ENCODE measurements at regions not wholly inside any gene's neighbourhood (a gene's known extent, or its start where the extent isn't known, plus 50 kb on each side); places are given as distances from the start of the nearest gene placed in this dataset.

GRCh38 chr13:50576156-50576555 lies 267.3 kb downstream of the DLEU7 start:
- no peak for DNase-seq (ENCODE audit: low read depth)

- no peak for DNase-seq (ENCODE audit: low read depth)
Observed at GRCh38 chr13:50577806-50578205, 265.7 kb downstream of the DLEU7 start.

GRCh38 chr13:50580684-50581305 lies 262.7 kb downstream of the DLEU7 start:
- DNase-seq (ENCODE audit: low read depth), result no peak

GRCh38 chr13:50581586-50582196 lies 261.8 kb downstream of the DLEU7 start:
- DNase-seq (ENCODE audit: low read depth), result no peak

- DNase-seq (ENCODE audit: low read depth), result no peak
Observed at GRCh38 chr13:50584856-50585580, 258.5 kb downstream of the DLEU7 start.

- no peak for DNase-seq (ENCODE audit: low read depth)
Observed at GRCh38 chr13:50585674-50586413, 257.6 kb downstream of the DLEU7 start.

- no peak for DNase-seq (ENCODE audit: low read depth)
Observed at GRCh38 chr13:50586414-50587083, 256.9 kb downstream of the DLEU7 start.

GRCh38 chr13:50587115-50587514 lies 256.4 kb downstream of the DLEU7 start:
- no peak for DNase-seq (ENCODE audit: low read depth)

- no peak for DNase-seq (ENCODE audit: low read depth)
Observed at GRCh38 chr13:50587645-50588373, 255.7 kb downstream of the DLEU7 start.

- no peak for DNase-seq (ENCODE audit: low read depth)
Observed at GRCh38 chr13:50588491-50589130, 254.9 kb downstream of the DLEU7 start.

GRCh38 chr13:50589139-50589538 lies 254.4 kb downstream of the DLEU7 start:
- DNase-seq (ENCODE audit: low read depth), result no peak

GRCh38 chr13:50589651-50590054 lies 253.8 kb downstream of the DLEU7 start:
- no peak for DNase-seq (ENCODE audit: low read depth)

GRCh38 chr13:50592412-50593155 lies 250.9 kb downstream of the DLEU7 start:
- no peak for DNase-seq (ENCODE audit: low read depth)

- DNase-seq (ENCODE audit: low read depth), result no peak
Observed at GRCh38 chr13:50593207-50593606, 250.3 kb downstream of the DLEU7 start.

GRCh38 chr13:50594276-50595051 lies 249.0 kb downstream of the DLEU7 start:
- DNase-seq (ENCODE audit: low read depth), result no peak

GRCh38 chr13:50595196-50595595 lies 248.3 kb downstream of the DLEU7 start:
- no peak for DNase-seq (ENCODE audit: low read depth)

- DNase-seq (ENCODE audit: low read depth), result no peak
Observed at GRCh38 chr13:50596156-50596555, 247.3 kb downstream of the DLEU7 start.

- DNase-seq (ENCODE audit: low read depth), result no peak
Observed at GRCh38 chr13:50596776-50597203, 246.7 kb downstream of the DLEU7 start.

GRCh38 chr13:50598338-50598737 lies 245.2 kb downstream of the DLEU7 start:
- DNase-seq (ENCODE audit: low read depth), result no peak

All from T follicular helper cell (primary cell).